ENCODE measurements at regions not wholly inside any gene's neighbourhood (a gene's known extent, or its start where the extent isn't known, plus 50 kb on each side); places are given as distances from the start of the nearest gene placed in this dataset.

- TF ChIP-seq RXRA (IDR thresholded peaks at IDR 0.05) (peak; percentile 23 to 36), CTCF (IDR thresholded peaks at IDR 0.05; ENCODE audit: low read depth, low read length, missing input control) (no peak), MAX (IDR thresholded peaks at IDR 0.05) (no peak), REST (IDR thresholded peaks at IDR 0.05) (no peak), RAD21 (IDR thresholded peaks at IDR 0.05) (no peak), GABPA (IDR thresholded peaks at IDR 0.05 in 1 of 2, conservative IDR thresholded peaks at IDR 0.05 in 1 of 2) (no peak)
These were observed 302.2 kb upstream of the DEPDC1 start for GRCh38 chr1:68799096-68799495.
